ENCODE measurements at regions not wholly inside any gene's neighbourhood (a gene's known extent, or its start where the extent isn't known, plus 50 kb on each side); places are given as distances from the start of the nearest gene placed in this dataset.

DNA sequence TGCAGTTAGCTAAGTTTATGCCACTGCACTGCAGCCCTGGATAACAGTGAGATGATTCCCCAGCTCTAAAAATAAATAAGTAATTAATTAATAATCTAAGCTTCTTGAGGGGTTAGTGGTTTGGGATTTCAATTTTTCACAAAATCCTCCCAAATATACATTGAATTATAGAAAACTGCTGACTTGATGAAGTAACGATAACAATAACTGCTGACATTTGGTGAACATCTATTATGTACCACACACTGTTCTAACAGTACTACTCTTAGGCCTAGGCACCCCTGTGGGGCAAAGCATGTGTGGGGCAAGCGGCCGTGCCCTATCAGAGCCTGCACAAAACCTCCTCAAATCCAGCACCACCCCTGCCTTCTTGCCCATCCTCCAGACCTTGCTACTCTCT, 245.8 kb upstream of the EPHA4 start:
- TF ChIP-seq GABPB1 (CRISPR knock-in tag; IDR thresholded peaks at IDR 0.05) (no peak), JUN (IDR thresholded peaks at IDR 0.05; ENCODE audit: borderline replicate concordance, low read depth, low read length) (no peak), JUN (CRISPR knock-in tag; IDR thresholded peaks at IDR 0.05; ENCODE audit: borderline replicate concordance) (no peak), POLR2B (IDR thresholded peaks at IDR 0.05; ENCODE audit: low read depth, partially characterized antibody) (no peak)

Data from K562 (cell line).